Thoracic aorta (tissue), 2 donors: ENCODE measurements at regions not wholly inside any gene's neighbourhood (a gene's known extent, or its start where the extent isn't known, plus 50 kb on each side); places are given as distances from the start of the nearest gene placed in this dataset.

Experiments
- ATAC-seq: fragments of 150-250 bp; one replicate; pipeline ENCODE4 v1.8.0; 2017; ENCODE audit warnings: low read depth; ENCODE audit not compliant: insufficient number of reproducible peaks, low FRiP score
- DNase-seq: peaks from one replicate; pipeline ENCODE4 v3.0.0-alpha.2; 2020; ENCODE audit warnings: low spot score
- H3K27ac ChIP-seq, 2 donors: fragments of 200-600 bp; sonication (generic); 1 replicate in 1 of 2; 2 replicates in 1 of 2; pipeline ENCODE4 v1.5.1; 2016; ENCODE audit warnings: mild to moderate bottlenecking in 2 of 2, moderate library complexity in 2 of 2
- H3K27me3 ChIP-seq: fragments of 200-600 bp; sonication (generic); replicated peaks from 2 replicates; pipeline ENCODE4 v1.6.0; 2016; ENCODE audit warnings: mild to moderate bottlenecking; ENCODE audit not compliant: insufficient read depth
- H3K36me3 ChIP-seq: fragments of 200-600 bp; sonication (generic); one replicate; pipeline ENCODE4 v1.5.1; 2016
- H3K4me1 ChIP-seq, 2 donors: fragments of 200-600 bp; sonication (generic); 1 replicate in 1 of 2; 2 replicates in 1 of 2; pipeline versions ENCODE4 v1.5.1 to v1.6.0; 2016; ENCODE audit warnings: low read depth in 2 of 2, mild to moderate bottlenecking in 1 of 2; ENCODE audit not compliant: control insufficient read depth in 1 of 2
- H3K4me3 ChIP-seq: fragments of 200-600 bp; sonication (generic); 2 replicates; pipeline ENCODE4 v1.5.1; 2016; ENCODE audit warnings: mild to moderate bottlenecking
- H3K9me3 ChIP-seq: fragments of 200-600 bp; sonication (generic); 2 replicates; pipeline ENCODE4 v1.5.1; 2016
- TF ChIP-seq, protein P1 (sequence below): fragments of 200-600 bp; sonication (generic); IDR thresholded peaks from one replicate; pipeline ENCODE4 v1.5.1; 2019; ENCODE audit warnings: antibody characterized with exemption

DNA sequence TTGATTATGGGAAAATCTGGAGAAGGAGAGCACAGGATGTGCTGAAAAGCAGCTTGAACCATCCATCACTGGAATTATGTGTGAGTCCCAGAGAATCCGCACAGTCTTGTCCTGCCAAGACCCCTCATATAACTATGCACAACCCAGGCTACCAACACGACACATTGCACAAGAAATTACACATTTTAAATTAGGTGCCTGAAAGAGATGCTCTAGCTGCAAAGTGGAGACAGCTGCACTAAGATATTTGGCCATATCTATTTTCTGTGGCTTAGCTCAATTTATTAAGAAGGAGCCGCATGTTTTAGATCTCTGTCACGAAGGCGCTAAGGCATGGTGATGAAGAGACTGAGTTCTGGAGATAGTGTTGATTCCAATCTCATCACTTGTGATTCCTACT lies 1308.4 kb downstream of the CDH8 start:
- ATAC-seq = no peak

DNA sequence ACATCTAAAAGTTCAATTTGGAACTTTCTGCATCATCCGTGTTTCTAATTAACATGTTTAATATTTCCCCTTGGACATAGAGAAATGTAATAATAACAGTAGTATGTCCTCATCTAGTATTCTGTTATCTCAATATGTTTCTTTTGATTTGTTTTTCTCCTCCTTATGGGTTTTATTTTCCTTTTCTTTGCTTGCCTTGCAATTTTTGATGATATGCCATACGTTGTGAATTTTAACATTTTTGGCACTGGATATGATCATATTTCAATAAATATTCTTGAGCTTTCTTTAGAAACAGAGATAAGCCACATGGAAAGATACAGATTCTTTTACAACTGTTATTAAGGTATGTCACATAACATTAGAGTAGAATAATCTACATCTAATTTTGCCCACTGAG lies 1316.2 kb downstream of the CDH8 start:
- no peak for ATAC-seq
- TF ChIP-seq, protein P1, sequence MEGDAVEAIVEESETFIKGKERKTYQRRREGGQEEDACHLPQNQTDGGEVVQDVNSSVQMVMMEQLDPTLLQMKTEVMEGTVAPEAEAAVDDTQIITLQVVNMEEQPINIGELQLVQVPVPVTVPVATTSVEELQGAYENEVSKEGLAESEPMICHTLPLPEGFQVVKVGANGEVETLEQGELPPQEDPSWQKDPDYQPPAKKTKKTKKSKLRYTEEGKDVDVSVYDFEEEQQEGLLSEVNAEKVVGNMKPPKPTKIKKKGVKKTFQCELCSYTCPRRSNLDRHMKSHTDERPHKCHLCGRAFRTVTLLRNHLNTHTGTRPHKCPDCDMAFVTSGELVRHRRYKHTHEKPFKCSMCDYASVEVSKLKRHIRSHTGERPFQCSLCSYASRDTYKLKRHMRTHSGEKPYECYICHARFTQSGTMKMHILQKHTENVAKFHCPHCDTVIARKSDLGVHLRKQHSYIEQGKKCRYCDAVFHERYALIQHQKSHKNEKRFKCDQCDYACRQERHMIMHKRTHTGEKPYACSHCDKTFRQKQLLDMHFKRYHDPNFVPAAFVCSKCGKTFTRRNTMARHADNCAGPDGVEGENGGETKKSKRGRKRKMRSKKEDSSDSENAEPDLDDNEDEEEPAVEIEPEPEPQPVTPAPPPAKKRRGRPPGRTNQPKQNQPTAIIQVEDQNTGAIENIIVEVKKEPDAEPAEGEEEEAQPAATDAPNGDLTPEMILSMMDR = no peak
- Histone ChIP-seq H3K4me1 (no peaks in the 10 kb centered on the region), H3K27ac (no peak overlapping the region), H3K36me3 (no peaks in the 10 kb centered on the region), H3K9me3 (peaks cover 6% of the 10 kb centered on the region), H3K4me3 (no peak overlapping the region), H3K27me3 (no peaks in the 10 kb centered on the region)
- no peak for DNase-seq

More for the DNA sequence above, 1308.4 kb downstream of the CDH8 start:
- Histone ChIP-seq H3K36me3 (no peaks in the 10 kb centered on the region), H3K9me3 (no peaks in the 10 kb centered on the region), H3K27me3 (no peaks in the 10 kb centered on the region), H3K4me3 (no peak overlapping the region), H3K4me1 (no peaks in the 10 kb centered on the region), H3K27ac (no peak overlapping the region)
- no peak for DNase-seq
- TF ChIP-seq, protein P1 = no peak

DNA sequence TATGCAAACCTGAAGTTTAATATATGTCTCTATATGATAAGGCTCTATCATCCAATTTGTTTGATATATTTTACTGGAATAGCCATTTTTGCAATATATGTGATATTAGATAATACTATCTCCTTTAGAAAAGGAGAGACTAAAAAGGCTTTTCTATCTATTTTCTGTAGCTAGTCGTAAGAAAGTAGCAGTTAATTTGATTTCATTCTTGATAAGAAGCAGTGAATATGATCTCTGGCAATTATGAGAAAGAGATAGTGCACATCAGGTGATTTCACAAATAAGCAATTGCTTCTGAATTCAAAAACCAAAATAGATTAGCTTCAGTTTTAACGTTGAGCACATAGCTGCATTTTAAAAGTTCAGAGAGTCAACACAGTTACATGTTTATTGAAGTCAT lies 1318.4 kb downstream of the CDH8 start:
- TF ChIP-seq, protein P1 = no peak
- Histone ChIP-seq H3K4me1 (no peaks in the 10 kb centered on the region), H3K9me3 (peaks cover 6% of the 10 kb centered on the region), H3K36me3 (no peaks in the 10 kb centered on the region), H3K27ac (no peak overlapping the region), H3K4me3 (no peak overlapping the region), H3K27me3 (no peaks in the 10 kb centered on the region)
- ATAC-seq (no peak), DNase-seq (no peak)

DNA sequence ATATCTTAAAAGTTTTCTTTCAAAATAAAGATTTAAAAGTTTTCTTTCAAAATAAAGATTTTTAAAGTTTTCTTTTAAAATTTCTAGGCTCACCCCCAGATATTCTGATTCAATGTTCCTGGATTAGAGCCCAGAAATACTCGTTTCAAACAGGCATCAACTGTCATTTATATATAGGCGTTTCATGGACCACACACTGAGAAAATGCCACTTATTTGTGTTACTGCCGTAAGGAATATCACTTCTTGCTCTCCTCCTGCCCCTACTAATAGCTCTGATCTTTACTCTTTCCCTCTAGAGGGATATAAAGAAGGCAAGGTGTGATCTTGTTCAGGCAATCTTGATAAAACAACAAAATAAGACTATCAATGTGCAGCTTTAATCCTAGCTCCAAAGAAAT lies 1324.1 kb downstream of the CDH8 start:
- ATAC-seq (no peak), DNase-seq (no peak)
- Histone ChIP-seq H3K4me1 (no peaks in the 10 kb centered on the region), H3K9me3 (no peaks in the 10 kb centered on the region), H3K4me3 (no peak overlapping the region), H3K27ac (no peak overlapping the region), H3K36me3 (no peaks in the 10 kb centered on the region), H3K27me3 (no peaks in the 10 kb centered on the region)
- TF ChIP-seq, protein P1 = no peak

DNA sequence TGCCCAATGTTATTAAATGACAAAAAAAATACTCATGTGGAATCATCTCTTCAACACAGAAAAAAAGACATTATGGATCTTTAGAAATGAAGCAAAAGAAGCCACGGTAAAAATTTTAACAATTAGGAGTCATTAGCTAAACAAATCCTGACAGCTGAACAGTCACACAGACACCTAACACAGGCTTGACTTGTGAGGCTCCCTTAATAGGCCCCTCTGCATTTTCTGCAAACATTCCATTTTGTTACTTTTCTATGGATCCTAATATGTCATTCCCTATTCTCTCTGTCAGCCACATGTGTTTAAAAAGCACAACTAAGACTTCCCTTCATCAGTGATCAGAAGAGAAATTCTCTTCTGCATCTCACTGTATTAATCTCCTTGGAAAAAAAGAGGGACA lies 1331.5 kb downstream of the CDH8 start:
- Histone ChIP-seq H3K4me1 (no peaks in the 10 kb centered on the region), H3K9me3 (no peaks in the 10 kb centered on the region), H3K27ac (no peak overlapping the region), H3K4me3 (no peak overlapping the region), H3K36me3 (no peaks in the 10 kb centered on the region), H3K27me3 (no peaks in the 10 kb centered on the region)
- TF ChIP-seq, protein P1 = no peak
- DNase-seq = no peak
- ATAC-seq = no peak
